K562 (cell line): ENCODE measurements at regions not wholly inside any gene's neighbourhood (a gene's known extent, or its start where the extent isn't known, plus 50 kb on each side); places are given as distances from the start of the nearest gene placed in this dataset.

Experiments
- ATAC-seq: fragments of 200-7000 bp; cut with Tn5 transposase; 3 replicates; pipeline ENCODE4 v1.9.1; 2020; ENCODE audit warnings: moderate library complexity
- BruUV-seq: library from RNA; stranded (reverse); fragments of 400-500 nt; replicated peaks from 2 replicates; lab custom pipeline; 2021; lab: Mats Ljungman, UMichigan
- CTCF ChIA-PET: fragments of 300-600 bp; formaldehyde crosslinking; extraction: SDS; loops from one replicate; lab custom pipeline; 2021; ENCODE audit warnings: low intra/inter-chr PET ratio; lab: Yijun Ruan, JAX
- POLR2A ChIA-PET: fragments of 300-600, 350-650 bp; sonication (Branson Sonifier 250); formaldehyde crosslinking; extraction: SDS; loops from one replicate; lab custom pipeline; 2021; ENCODE audit warnings: antibody characterized with exemption, inconsistent platforms; lab: Yijun Ruan, JAX
- DNase-seq, 4 experiments: peaks; one replicate each; pipeline versions ENCODE4 v3.0.0 to v3.0.0-alpha.2; 2011 to 2018; ENCODE audit warnings: low spot score in 3 of 4, mixed read lengths in 3 of 4; ENCODE audit errors: extremely low read depth in 1 of 4
- FAIRE-seq: peaks from 2 replicates; lab custom pipeline; 2011; peaks lifted over from hg19 to GRCh38; lab: Jason Lieb, UNC
- H2AFZ ChIP-seq: 2 replicates; pipeline ENCODE4 v1.6.0; 2011; ENCODE audit warnings: low read depth, low read length, control low read depth, inconsistent platforms
- H3K27ac ChIP-seq: fragments of 200-600 bp; 3 replicates; pipeline ENCODE4 v1.8.0; 2011; ENCODE audit warnings: low read depth, mild to moderate bottlenecking, control low read depth, inconsistent platforms, low read length, moderate library complexity, mixed read lengths; ENCODE audit errors: extremely low read depth
- H3K27me3 ChIP-seq, 2 experiments: fragments of 300-600 bp in 1 of 2; 2 replicates in 1 of 2; 3 replicates in 1 of 2; pipeline versions ENCODE4 v1.6.0 to v1.8.0; 2011; ENCODE audit warnings: inconsistent platforms in 2 of 2, low read length in 2 of 2, mild to moderate bottlenecking in 1 of 2, mixed read lengths in 1 of 2, moderate library complexity in 1 of 2; ENCODE audit not compliant: control insufficient read depth in 2 of 2, insufficient read depth in 2 of 2
- H3K36me3 ChIP-seq: fragments of 300-600 bp; 3 replicates; pipeline ENCODE4 v1.8.0; 2011; ENCODE audit warnings: mild to moderate bottlenecking, low read length, inconsistent platforms; ENCODE audit not compliant: control insufficient read depth, insufficient read depth
- H3K4me1 ChIP-seq, 2 experiments: fragments of 200-600 bp in 1 of 2; replicated peaks in 1 of 2; 2 replicates in 1 of 2; 3 replicates in 1 of 2; pipeline versions ENCODE4 v1.5.1 to v1.8.0; 2011; ENCODE audit warnings: inconsistent platforms in 2 of 2, low read length in 2 of 2, mild to moderate bottlenecking in 1 of 2, mixed read lengths in 1 of 2, moderate library complexity in 1 of 2; ENCODE audit not compliant: control insufficient read depth in 2 of 2, insufficient read depth in 2 of 2
- H3K4me2 ChIP-seq: 2 replicates; pipeline ENCODE4 v1.6.1; 2011; ENCODE audit warnings: low read length, control low read depth, inconsistent platforms, mixed read lengths; ENCODE audit not compliant: insufficient read depth
- H3K4me3 ChIP-seq: fragments of 200-600 bp; sonication (generic), shearing (Covaris generic); 2 replicates; pipeline ENCODE4 v1.5.1; 2016; ENCODE audit warnings: control low read depth, inconsistent platforms
- H3K79me2 ChIP-seq: fragments of 200-600 bp; 3 replicates; pipeline ENCODE4 v1.8.0; 2011; ENCODE audit warnings: low read length, inconsistent platforms; ENCODE audit not compliant: control insufficient read depth, insufficient read depth
- H3K9ac ChIP-seq, 2 experiments: 2 replicates each; pipeline versions ENCODE4 v1.6.0 to v1.6.1; 2011; ENCODE audit warnings: low read depth in 2 of 2, low read length in 2 of 2, control low read depth in 1 of 2, inconsistent platforms in 1 of 2, mild to moderate bottlenecking in 1 of 2, mixed read lengths in 1 of 2; ENCODE audit not compliant: insufficient read depth in 1 of 2
- H3K9me1 ChIP-seq: one replicate; pipeline ENCODE4 v1.6.0; 2011; ENCODE audit warnings: inconsistent platforms, mild to moderate bottlenecking, low read length, moderate library complexity; ENCODE audit not compliant: control insufficient read depth, insufficient read depth
- H3K9me3 ChIP-seq: replicated peaks from 2 replicates; pipeline ENCODE4 v1.5.1; 2011; ENCODE audit warnings: low read depth, low read length, inconsistent platforms; ENCODE audit not compliant: control insufficient read depth, insufficient read depth
- H4K20me1 ChIP-seq: replicated peaks from 2 replicates; pipeline ENCODE4 v1.6.1; 2011; ENCODE audit warnings: low read length, inconsistent platforms, mixed read lengths; ENCODE audit not compliant: control insufficient read depth, insufficient read depth
- CBX5 ChIP-seq: IDR thresholded peaks from 2 replicates; pipeline ENCODE4 v1.6.1; 2014; ENCODE audit warnings: low read depth, borderline replicate concordance
- CREB5 ChIP-seq: fragments of 250-450 bp; sonication (Bioruptor Pico); IDR thresholded peaks from 2 replicates; pipeline ENCODE4 v1.5.0; 2020; ENCODE audit warnings: mild to moderate bottlenecking
- CREM ChIP-seq: IDR thresholded peaks from 2 replicates; pipeline ENCODE4 v1.6.1; 2014; ENCODE audit warnings: antibody characterized with exemption, low read depth
- E2F1 ChIP-seq: sonication (generic); formaldehyde crosslinking; IDR thresholded peaks from 2 replicates; pipeline ENCODE4 v1.8.1; 2023; ENCODE audit warnings: mild to moderate bottlenecking, missing genetic modification reagents, moderate library complexity
- HMG20B ChIP-seq: fragments of 250-450 bp; sonication (Bioruptor Pico); IDR thresholded peaks from 2 replicates; pipeline ENCODE4 v1.5.0; 2021; ENCODE audit warnings: mild to moderate bottlenecking
- L3MBTL2 ChIP-seq: fragments of 450-650 bp; IDR thresholded peaks from 2 replicates; pipeline ENCODE4 v1.6.1; 2016; ENCODE audit warnings: mild to moderate bottlenecking, moderate library complexity
- NCOA1 ChIP-seq: fragments of 450-650 bp; IDR thresholded peaks from 2 replicates; pipeline ENCODE4 v1.6.1; 2016; ENCODE audit warnings: low read depth
- NFE2 ChIP-seq: IDR thresholded peaks from 2 replicates; pipeline ENCODE4 v1.6.1; 2014; ENCODE audit warnings: antibody characterized with exemption, low read depth
- PHF20 ChIP-seq: fragments of 450-650 bp; IDR thresholded peaks from 2 replicates; pipeline ENCODE4 v1.6.1; 2018; ENCODE audit not compliant: partially characterized antibody
- PHF8 ChIP-seq: fragments of 200-600 bp; sonication (generic); IDR thresholded peaks from 2 replicates; pipeline ENCODE4 v1.6.1; 2012; ENCODE audit warnings: mixed run types, mild to moderate bottlenecking, inconsistent platforms, low read length, moderate library complexity, borderline replicate concordance
- ZEB2 ChIP-seq: fragments of 450-650 bp; IDR thresholded peaks from 2 replicates; pipeline ENCODE4 v1.6.1; 2016
- ZFX ChIP-seq: sonication (generic); formaldehyde crosslinking; IDR thresholded peaks from 2 replicates; pipeline ENCODE4 v1.8.0; 2022; ENCODE audit warnings: mild to moderate bottlenecking, missing genetic modification reagents, moderate library complexity
- ZNF655 ChIP-seq: fragments of 250-450 bp; sonication (Bioruptor Pico); IDR thresholded peaks from 2 replicates; pipeline ENCODE4 v1.5.0; 2021
- WGBS: fragments of 100-300 bp; shearing (Covaris generic); methylation state at CpG from one replicate; pipeline ENCODE4 v1.1.6; 2016; ENCODE audit warnings: low coverage, mixed read lengths; ENCODE audit not compliant: insufficient coverage; ENCODE audit errors: missing lambda C conversion rate; 5-methylcytosine and 5-hydroxymethylcytosine counted together
- in situ Hi-C: fragments of 300-500 bp; cut with MboI; formaldehyde crosslinking; loops from 4 replicates; pipeline ENCODE4 v1.15.0; 2018; ENCODE audit warnings: inconsistent platforms, mixed read lengths
- intact Hi-C: fragments of 100-400 bp; cut with micrococcal nuclease; formaldehyde crosslinking; loops from 2 replicates; pipeline ENCODE4 v1.14.2; 2022
- TF ChIP-seq, protein P1 (sequence below): fragments of 450-650 bp; IDR thresholded peaks from 2 replicates; pipeline ENCODE4 v1.6.1; 2017; ENCODE audit warnings: antibody characterized with exemption, mild to moderate bottlenecking
- TF ChIP-seq, protein P2 (sequence below): fragments of 250-450 bp; sonication (Bioruptor Pico); IDR thresholded peaks from 2 replicates; pipeline ENCODE4 v1.8.0; 2021; ENCODE audit warnings: moderate library complexity, mild to moderate bottlenecking, inconsistent platforms

DNA sequence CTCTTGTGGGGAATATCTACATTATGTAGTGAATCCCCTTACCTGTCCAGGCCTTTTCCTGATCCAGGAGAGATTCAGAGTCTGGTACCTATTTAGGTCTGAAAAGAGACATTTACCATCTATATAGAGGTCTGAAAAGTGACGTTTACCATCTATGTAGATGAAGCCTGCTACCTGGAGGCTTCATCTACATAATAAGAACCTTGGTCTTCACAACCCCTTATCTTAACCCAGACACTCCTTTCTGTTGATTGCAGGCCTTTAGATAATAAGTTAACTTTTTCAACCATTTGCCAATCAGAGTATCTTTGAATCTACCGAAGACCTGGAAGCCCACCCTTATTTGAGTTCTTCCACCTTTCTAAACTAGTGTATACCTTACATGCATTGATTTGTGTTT lies 113.0 kb upstream of the DMRT1 start:
- in situ Hi-C loops, result no loop called here
- ATAC-seq, result no peak
- no peak overlapping the region for H3K4me3 ChIP-seq
- CTCF ChIA-PET, result no interaction called here
- no peak overlapping the region for H3K9ac ChIP-seq
- no peaks in the 10 kb centered on the region for H3K79me2 ChIP-seq
- no TSS peak for BruUV-seq
- no peaks in the 10 kb centered on the region for H3K9me1 ChIP-seq
- intact Hi-C loops, result no loop called here
- POLR2A ChIA-PET, result no interaction called here
- no peak overlapping the region for H3K4me2 ChIP-seq
- H3K27ac ChIP-seq, result no peak overlapping the region
- no peak for FAIRE-seq
- H3K9me3 ChIP-seq, result no peaks in the 10 kb centered on the region
- H4K20me1 ChIP-seq, result no peaks in the 10 kb centered on the region
- H2AFZ ChIP-seq, result no peak overlapping the region
- peaks cover 0 to 2% of the 10 kb centered on the region in 2 experiments; a peak in 1 of 5 replicates for H3K27me3 ChIP-seq
- WGBS, result 0% methylated on average over 2 of the region's 2 CpGs
- H3K36me3 ChIP-seq, result no peaks in the 10 kb centered on the region
- no peaks in the 10 kb centered on the region for H3K4me1 ChIP-seq
- DNase-seq, result no peak
- TF ChIP-seq, protein P1, sequence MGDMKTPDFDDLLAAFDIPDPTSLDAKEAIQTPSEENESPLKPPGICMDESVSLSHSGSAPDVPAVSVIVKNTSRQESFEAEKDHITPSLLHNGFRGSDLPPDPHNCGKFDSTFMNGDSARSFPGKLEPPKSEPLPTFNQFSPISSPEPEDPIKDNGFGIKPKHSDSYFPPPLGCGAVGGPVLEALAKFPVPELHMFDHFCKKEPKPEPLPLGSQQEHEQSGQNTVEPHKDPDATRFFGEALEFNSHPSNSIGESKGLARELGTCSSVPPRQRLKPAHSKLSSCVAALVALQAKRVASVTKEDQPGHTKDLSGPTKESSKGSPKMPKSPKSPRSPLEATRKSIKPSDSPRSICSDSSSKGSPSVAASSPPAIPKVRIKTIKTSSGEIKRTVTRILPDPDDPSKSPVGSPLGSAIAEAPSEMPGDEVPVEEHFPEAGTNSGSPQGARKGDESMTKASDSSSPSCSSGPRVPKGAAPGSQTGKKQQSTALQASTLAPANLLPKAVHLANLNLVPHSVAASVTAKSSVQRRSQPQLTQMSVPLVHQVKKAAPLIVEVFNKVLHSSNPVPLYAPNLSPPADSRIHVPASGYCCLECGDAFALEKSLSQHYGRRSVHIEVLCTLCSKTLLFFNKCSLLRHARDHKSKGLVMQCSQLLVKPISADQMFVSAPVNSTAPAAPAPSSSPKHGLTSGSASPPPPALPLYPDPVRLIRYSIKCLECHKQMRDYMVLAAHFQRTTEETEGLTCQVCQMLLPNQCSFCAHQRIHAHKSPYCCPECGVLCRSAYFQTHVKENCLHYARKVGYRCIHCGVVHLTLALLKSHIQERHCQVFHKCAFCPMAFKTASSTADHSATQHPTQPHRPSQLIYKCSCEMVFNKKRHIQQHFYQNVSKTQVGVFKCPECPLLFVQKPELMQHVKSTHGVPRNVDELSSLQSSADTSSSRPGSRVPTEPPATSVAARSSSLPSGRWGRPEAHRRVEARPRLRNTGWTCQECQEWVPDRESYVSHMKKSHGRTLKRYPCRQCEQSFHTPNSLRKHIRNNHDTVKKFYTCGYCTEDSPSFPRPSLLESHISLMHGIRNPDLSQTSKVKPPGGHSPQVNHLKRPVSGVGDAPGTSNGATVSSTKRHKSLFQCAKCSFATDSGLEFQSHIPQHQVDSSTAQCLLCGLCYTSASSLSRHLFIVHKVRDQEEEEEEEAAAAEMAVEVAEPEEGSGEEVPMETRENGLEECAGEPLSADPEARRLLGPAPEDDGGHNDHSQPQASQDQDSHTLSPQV, result no peak
- TF ChIP-seq L3MBTL2 (no peak), NCOA1 (no peak), ZFX (CRISPR knock-in tag) (no peak), PHF8 (no peak), CBX5 (no peak), NFE2 (no peak), PHF20 (no peak), ZEB2 (no peak), E2F1 (CRISPR knock-in tag) (no peak), ZNF655 (CRISPR knock-in tag) (no peak), CREB5 (CRISPR knock-in tag) (no peak), HMG20B (CRISPR knock-in tag) (no peak), CREM (no peak)
- TF ChIP-seq, protein P2, sequence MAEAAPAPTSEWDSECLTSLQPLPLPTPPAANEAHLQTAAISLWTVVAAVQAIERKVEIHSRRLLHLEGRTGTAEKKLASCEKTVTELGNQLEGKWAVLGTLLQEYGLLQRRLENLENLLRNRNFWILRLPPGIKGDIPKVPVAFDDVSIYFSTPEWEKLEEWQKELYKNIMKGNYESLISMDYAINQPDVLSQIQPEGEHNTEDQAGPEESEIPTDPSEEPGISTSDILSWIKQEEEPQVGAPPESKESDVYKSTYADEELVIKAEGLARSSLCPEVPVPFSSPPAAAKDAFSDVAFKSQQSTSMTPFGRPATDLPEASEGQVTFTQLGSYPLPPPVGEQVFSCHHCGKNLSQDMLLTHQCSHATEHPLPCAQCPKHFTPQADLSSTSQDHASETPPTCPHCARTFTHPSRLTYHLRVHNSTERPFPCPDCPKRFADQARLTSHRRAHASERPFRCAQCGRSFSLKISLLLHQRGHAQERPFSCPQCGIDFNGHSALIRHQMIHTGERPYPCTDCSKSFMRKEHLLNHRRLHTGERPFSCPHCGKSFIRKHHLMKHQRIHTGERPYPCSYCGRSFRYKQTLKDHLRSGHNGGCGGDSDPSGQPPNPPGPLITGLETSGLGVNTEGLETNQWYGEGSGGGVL, result no peak
